HAP-1 (cell line): ENCODE measurements at regions not wholly inside any gene's neighbourhood (a gene's known extent, or its start where the extent isn't known, plus 50 kb on each side); places are given as distances from the start of the nearest gene placed in this dataset.
"Not testable (repeated sequence)": the region's sequence is repeated elsewhere in the genome, so short reads cannot be mapped to it uniquely, and the experiment has no call there.

Experiments used
- DNase-seq, 2 experiments: peaks; one replicate each; pipeline ENCODE4 v3.0.0-alpha.2; 2016 to 2020; ENCODE audit warnings: low spot score in 2 of 2
- H3K27me3 ChIP-seq: fragments of 250-450 bp; sonication (Bioruptor Pico); 2 replicates; pipeline ENCODE4 v1.5.1; 2020; ENCODE audit warnings: low read depth, mild to moderate bottlenecking, moderate library complexity
- H3K36me3 ChIP-seq: fragments of 250-450 bp; sonication (Bioruptor Pico); replicated peaks from 2 replicates; pipeline ENCODE4 v1.5.1; 2020; ENCODE audit warnings: mild to moderate bottlenecking
- H3K4me1 ChIP-seq: fragments of 250-450 bp; sonication (Bioruptor Pico); 2 replicates; pipeline ENCODE4 v1.5.1; 2020; ENCODE audit warnings: mild to moderate bottlenecking
- H3K4me3 ChIP-seq: fragments of 250-450 bp; sonication (Bioruptor Pico); 2 replicates; pipeline ENCODE4 v1.5.1; 2020; ENCODE audit warnings: mild to moderate bottlenecking, moderate library complexity
- H3K9me3 ChIP-seq: fragments of 250-450 bp; sonication (Bioruptor Pico); 2 replicates; pipeline ENCODE4 v1.5.1; 2020; ENCODE audit warnings: mild to moderate bottlenecking, moderate library complexity
- in situ Hi-C: fragments of 300-500 bp; cut with MboI; formaldehyde crosslinking; loops from 3 replicates; pipeline ENCODE4 v1.14.3; 2020; ENCODE audit warnings: low sequenced_read_pairs, inconsistent platforms, mixed read lengths

- Histone ChIP-seq H3K9me3 (no peaks in the 10 kb centered on the region), H3K36me3 (no peaks in the 10 kb centered on the region), H3K4me1 (peaks cover 14% of the 10 kb centered on the region; the same call in 1 of the 2 replicates), H3K4me3 (no peak overlapping the region), H3K27me3 (0 out of 2 replicates have a peak, but pooled peaks cover 2% of the 10 kb centered on the region)
- in situ Hi-C loops: no loop called here
- no peak for DNase-seq
Observed at GRCh38 chr16:77035361-77035760, 155.6 kb upstream of the MON1B start.

GRCh38 chr16:77037696-77038347 lies 153.2 kb upstream of the MON1B start:
- Histone ChIP-seq H3K9me3 (no peaks in the 10 kb centered on the region), H3K36me3 (no peaks in the 10 kb centered on the region), H3K4me3 (no peak overlapping the region), H3K4me1 (peaks cover 7% of the 10 kb centered on the region; the same call in 1 of the 2 replicates), H3K27me3 (no peaks in the 10 kb centered on the region)
- no peak for DNase-seq
- in situ Hi-C loops: no loop called here

GRCh38 chr16:77041468-77041867 lies 149.5 kb upstream of the MON1B start:
- DNase-seq: no peak
- in situ Hi-C loops: no loop called here
- peaks cover 4% of the 10 kb centered on the region; the same call in 1 of the 2 replicates for H3K4me1 ChIP-seq

GRCh38 chr16:77043076-77043475 lies 147.9 kb upstream of the MON1B start:
- Histone ChIP-seq H3K4me3 (no peak overlapping the region), H3K9me3 (no peaks in the 10 kb centered on the region), H3K4me1 (no peaks in the 10 kb centered on the region), H3K27me3 (no peaks in the 10 kb centered on the region), H3K36me3 (no peaks in the 10 kb centered on the region)
- no peak for DNase-seq
- in situ Hi-C loops: no loop called here

More at GRCh38 chr16:77041468-77041867, 149.5 kb upstream of the MON1B start:
- no peaks in the 10 kb centered on the region for H3K36me3 ChIP-seq
- H3K4me3 ChIP-seq: no peak overlapping the region
- H3K27me3 ChIP-seq: no peaks in the 10 kb centered on the region
- no peaks in the 10 kb centered on the region for H3K9me3 ChIP-seq

- in situ Hi-C loops: no loop called here
- Histone ChIP-seq H3K4me3 (no peak overlapping the region), H3K27me3 (no peaks in the 10 kb centered on the region), H3K9me3 (no peaks in the 10 kb centered on the region), H3K4me1 (no peaks in the 10 kb centered on the region), H3K36me3 (no peaks in the 10 kb centered on the region)
- DNase-seq: no peak
Observed at GRCh38 chr16:77046206-77046605, 144.8 kb upstream of the MON1B start.

GRCh38 chr16:77048085-77048484 lies 142.9 kb upstream of the MON1B start:
- Histone ChIP-seq H3K4me3 (no peak overlapping the region), H3K4me1 (no peaks in the 10 kb centered on the region), H3K27me3 (no peaks in the 10 kb centered on the region), H3K36me3 (no peaks in the 10 kb centered on the region), H3K9me3 (no peaks in the 10 kb centered on the region)
- DNase-seq: no peak
- in situ Hi-C loops: no loop called here

GRCh38 chr16:77049577-77049976 lies 141.4 kb upstream of the MON1B start:
- H3K4me1 ChIP-seq: no peaks in the 10 kb centered on the region

GRCh38 chr16:77056597-77056996 lies 134.4 kb upstream of the MON1B start:
- H3K36me3 ChIP-seq, H3K4me1 ChIP-seq, H3K9me3 ChIP-seq, DNase-seq, H3K27me3 ChIP-seq, H3K4me3 ChIP-seq, in situ Hi-C loops: not testable (repeated sequence)

More at GRCh38 chr16:77049577-77049976, 141.4 kb upstream of the MON1B start:
- H3K27me3 ChIP-seq: no peaks in the 10 kb centered on the region
- no peaks in the 10 kb centered on the region for H3K36me3 ChIP-seq
- no peaks in the 10 kb centered on the region for H3K9me3 ChIP-seq
- H3K4me3 ChIP-seq: no peak overlapping the region
- in situ Hi-C loops: no loop called here
- DNase-seq: no peak

- Histone ChIP-seq H3K4me3 (no peak overlapping the region), H3K4me1 (no peaks in the 10 kb centered on the region), H3K9me3 (no peaks in the 10 kb centered on the region), H3K27me3 (no peaks in the 10 kb centered on the region), H3K36me3 (no peaks in the 10 kb centered on the region)
- in situ Hi-C loops: no loop called here
- no peak for DNase-seq
Observed at GRCh38 chr16:77057161-77057774, 133.7 kb upstream of the MON1B start.

GRCh38 chr16:77059446-77059845 lies 131.5 kb upstream of the MON1B start:
- Histone ChIP-seq H3K36me3 (no peaks in the 10 kb centered on the region), H3K27me3 (no peaks in the 10 kb centered on the region), H3K4me3 (no peak overlapping the region), H3K4me1 (no peaks in the 10 kb centered on the region), H3K9me3 (no peaks in the 10 kb centered on the region)
- DNase-seq: no peak
- in situ Hi-C loops: no loop called here

- DNase-seq: no peak
- Histone ChIP-seq H3K27me3 (no peaks in the 10 kb centered on the region), H3K4me1 (no peaks in the 10 kb centered on the region), H3K4me3 (no peak overlapping the region), H3K36me3 (no peaks in the 10 kb centered on the region), H3K9me3 (no peaks in the 10 kb centered on the region)
- in situ Hi-C loops: no loop called here
Observed at GRCh38 chr16:77060614-77061013, 130.4 kb upstream of the MON1B start.

GRCh38 chr16:77062878-77063675 lies 127.9 kb upstream of the MON1B start:
- no peak overlapping the region for H3K4me3 ChIP-seq
- in situ Hi-C loops: no loop called here
- no peaks in the 10 kb centered on the region for H3K27me3 ChIP-seq
- no peaks in the 10 kb centered on the region for H3K36me3 ChIP-seq
- H3K9me3 ChIP-seq: no peaks in the 10 kb centered on the region
- H3K4me1 ChIP-seq: no peaks in the 10 kb centered on the region
- no peak for DNase-seq

- in situ Hi-C loops: no loop called here
- DNase-seq: peak; percentile 28 to 31
Observed at GRCh38 chr16:77063676-77064016, 127.3 kb upstream of the MON1B start.

GRCh38 chr16:77064037-77064436 lies 127.0 kb upstream of the MON1B start:
- no peaks in the 10 kb centered on the region for H3K4me1 ChIP-seq
- DNase-seq: no peak
- no peaks in the 10 kb centered on the region for H3K36me3 ChIP-seq
- no peak overlapping the region for H3K4me3 ChIP-seq
- in situ Hi-C loops: no loop called here
- no peaks in the 10 kb centered on the region for H3K9me3 ChIP-seq
- no peaks in the 10 kb centered on the region for H3K27me3 ChIP-seq

More at GRCh38 chr16:77063676-77064016, 127.3 kb upstream of the MON1B start:
- Histone ChIP-seq H3K4me3 (no peak overlapping the region), H3K9me3 (no peaks in the 10 kb centered on the region), H3K36me3 (no peaks in the 10 kb centered on the region), H3K27me3 (no peaks in the 10 kb centered on the region), H3K4me1 (no peaks in the 10 kb centered on the region)
